ENCODE measurements at regions not wholly inside any gene's neighbourhood (a gene's known extent, or its start where the extent isn't known, plus 50 kb on each side); places are given as distances from the start of the nearest gene placed in this dataset.
"Not testable (repeated sequence)": the region's sequence is repeated elsewhere in the genome, so short reads cannot be mapped to it uniquely, and the experiment has no call there.

DNA sequence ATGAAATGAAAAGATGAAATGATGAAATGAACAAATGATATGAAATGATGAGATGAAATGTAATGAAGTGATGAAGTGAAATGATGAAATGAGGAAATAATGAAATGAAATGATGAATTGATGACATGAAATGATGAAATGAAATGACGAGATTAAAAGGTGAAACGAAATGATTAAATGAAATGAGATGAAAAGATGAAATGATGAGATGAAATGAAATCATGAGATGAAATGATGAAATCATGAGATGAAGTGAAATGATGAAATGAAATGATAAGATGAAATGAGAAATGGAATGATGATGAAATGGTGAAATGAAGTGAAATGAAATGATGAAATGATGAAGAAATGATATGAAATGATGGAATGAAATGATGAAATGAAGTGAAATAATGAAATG, 221.7 kb upstream of the VKORC1L1 start:
- not testable (repeated sequence) for DNase-seq (ENCODE audit: low read depth); H3K4me3 ChIP-seq (ENCODE audit: control insufficient read depth, low read depth, low read length)

DNA sequence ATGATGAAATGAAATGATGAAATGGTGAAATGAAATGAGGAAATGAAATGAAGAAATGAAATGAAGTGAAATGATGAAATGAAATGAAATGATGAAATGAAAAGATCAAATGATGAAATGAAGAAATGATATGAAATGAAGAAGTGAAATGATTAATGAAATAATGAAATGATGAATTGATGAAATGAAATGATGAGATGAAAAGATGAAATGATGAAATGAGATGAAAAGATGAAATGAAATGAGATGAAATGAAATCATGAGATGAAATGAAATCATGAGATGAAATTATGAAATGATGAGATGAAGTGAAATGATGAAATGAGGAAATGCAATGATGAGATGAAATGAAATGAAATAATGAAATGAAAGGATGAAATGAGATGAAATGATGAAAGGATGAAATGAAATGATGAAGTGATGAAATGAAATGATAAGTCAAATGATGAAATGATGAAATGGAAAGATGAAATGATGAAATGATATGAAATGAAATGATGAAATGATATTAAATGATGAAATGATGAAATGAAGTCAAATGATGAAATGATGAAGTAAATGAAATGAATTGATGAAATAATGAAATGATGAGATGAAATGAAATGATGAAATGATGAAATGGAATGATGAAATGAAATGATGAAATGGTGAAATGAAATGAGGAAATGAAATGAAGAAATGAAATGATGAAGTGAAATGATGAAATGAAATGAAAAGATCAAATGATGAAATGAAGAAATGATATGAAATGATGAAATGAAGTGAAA, 220.9 kb upstream of the VKORC1L1 start:
- not testable (repeated sequence) for H3K4me3 ChIP-seq (ENCODE audit: control insufficient read depth, low read depth, low read length); DNase-seq (ENCODE audit: low read depth)

- not testable (repeated sequence) for DNase-seq (ENCODE audit: low read depth); H3K4me3 ChIP-seq (ENCODE audit: control insufficient read depth, low read depth, low read length)
These were observed 220.2 kb upstream of the VKORC1L1 start for GRCh38 chr7:65652669-65653068.

GRCh38 chr7:65656494-65657188, 216.2 kb upstream of the VKORC1L1 start:
- not testable (repeated sequence) for H3K4me3 ChIP-seq (ENCODE audit: control insufficient read depth, low read depth, low read length); DNase-seq (ENCODE audit: low read depth)

GRCh38 chr7:65683362-65683761, 189.5 kb upstream of the VKORC1L1 start:
- H3K4me3 ChIP-seq (ENCODE audit: control insufficient read depth, low read depth, low read length); DNase-seq (ENCODE audit: low read depth): not testable (repeated sequence)

DNA sequence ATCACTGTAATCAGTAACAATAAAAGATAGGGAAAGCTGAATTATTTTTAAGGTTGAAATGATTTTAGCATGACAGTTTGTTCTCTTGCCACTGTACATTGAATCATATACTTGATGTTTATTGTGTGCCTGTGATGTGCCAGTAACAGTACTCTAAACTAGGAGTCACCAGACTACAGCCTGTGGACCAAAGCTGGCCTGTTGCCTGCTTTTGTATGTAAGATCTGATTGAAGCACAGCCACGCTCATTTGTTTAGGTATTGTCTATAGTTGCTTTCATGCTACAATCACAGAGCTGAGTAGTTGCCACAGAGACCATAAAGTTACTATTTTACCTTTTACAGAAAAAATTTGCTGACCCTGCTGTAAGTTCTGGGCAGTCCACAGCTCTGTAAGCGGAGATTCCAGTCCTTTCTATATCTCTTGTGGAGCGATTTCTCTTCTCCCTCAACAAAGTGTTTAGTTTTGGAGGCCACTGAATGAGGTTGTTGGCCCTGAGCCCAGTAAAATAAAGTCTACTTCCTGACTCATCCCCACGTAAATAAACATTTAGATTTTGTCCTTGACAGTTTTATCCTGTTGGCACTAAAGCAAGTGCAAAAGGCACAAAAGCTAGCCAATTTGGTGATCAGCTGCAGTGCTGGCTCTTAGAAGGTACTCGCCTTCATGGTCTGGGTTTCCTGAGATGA, 173.7 kb upstream of the VKORC1L1 start:
- H3K4me3 ChIP-seq (ENCODE audit: control insufficient read depth, low read depth, low read length); DNase-seq (ENCODE audit: low read depth): not testable (repeated sequence)

GRCh38 chr7:65699715-65700356, 173.0 kb upstream of the VKORC1L1 start:
- not testable (repeated sequence) for DNase-seq (ENCODE audit: low read depth); H3K4me3 ChIP-seq (ENCODE audit: control insufficient read depth, low read depth, low read length)

DNA sequence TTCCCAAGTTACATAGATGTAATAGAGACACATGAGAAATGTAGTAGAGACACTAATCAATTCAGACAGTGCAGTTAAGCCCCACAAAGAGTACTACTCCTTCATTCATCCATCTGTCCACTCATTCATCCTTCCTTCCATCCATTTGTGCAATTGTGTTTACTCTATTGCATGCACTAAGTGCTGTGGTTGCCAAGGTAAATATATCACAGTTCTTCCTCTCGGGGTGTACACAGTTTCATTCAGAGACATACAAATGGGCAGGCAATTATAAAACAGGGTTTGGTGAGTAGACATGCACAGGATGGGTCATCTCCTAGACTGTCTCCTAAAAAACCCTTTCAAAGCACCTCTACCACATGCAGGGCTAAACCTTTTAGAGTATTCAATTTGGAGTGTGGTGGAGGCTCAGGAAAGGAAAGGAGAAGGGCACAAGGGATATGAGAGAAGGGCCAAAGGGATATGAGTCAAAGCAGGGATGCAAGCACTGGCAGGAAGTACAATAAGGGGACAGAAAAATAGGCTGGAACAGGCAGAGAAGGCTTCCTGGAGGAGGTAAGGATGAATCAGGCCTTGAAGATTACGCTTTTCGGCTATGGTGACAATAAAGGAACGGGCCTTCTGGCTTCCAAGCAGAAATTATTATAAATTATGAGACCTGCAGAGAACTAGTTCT, 153.6 kb upstream of the VKORC1L1 start:
- not testable (repeated sequence) for DNase-seq (ENCODE audit: low read depth)

GRCh38 chr7:65722361-65722792, 150.5 kb upstream of the VKORC1L1 start:
- TF ChIP-seq, protein P1, sequence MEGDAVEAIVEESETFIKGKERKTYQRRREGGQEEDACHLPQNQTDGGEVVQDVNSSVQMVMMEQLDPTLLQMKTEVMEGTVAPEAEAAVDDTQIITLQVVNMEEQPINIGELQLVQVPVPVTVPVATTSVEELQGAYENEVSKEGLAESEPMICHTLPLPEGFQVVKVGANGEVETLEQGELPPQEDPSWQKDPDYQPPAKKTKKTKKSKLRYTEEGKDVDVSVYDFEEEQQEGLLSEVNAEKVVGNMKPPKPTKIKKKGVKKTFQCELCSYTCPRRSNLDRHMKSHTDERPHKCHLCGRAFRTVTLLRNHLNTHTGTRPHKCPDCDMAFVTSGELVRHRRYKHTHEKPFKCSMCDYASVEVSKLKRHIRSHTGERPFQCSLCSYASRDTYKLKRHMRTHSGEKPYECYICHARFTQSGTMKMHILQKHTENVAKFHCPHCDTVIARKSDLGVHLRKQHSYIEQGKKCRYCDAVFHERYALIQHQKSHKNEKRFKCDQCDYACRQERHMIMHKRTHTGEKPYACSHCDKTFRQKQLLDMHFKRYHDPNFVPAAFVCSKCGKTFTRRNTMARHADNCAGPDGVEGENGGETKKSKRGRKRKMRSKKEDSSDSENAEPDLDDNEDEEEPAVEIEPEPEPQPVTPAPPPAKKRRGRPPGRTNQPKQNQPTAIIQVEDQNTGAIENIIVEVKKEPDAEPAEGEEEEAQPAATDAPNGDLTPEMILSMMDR (IDR thresholded peaks at IDR 0.05; ENCODE audit: control insufficient read depth, insufficient read depth, low read depth, low read length, missing control alignments), result peak; percentile 74
- DNase-seq (ENCODE audit: low read depth), result no peak
- H3K4me3 ChIP-seq (ENCODE audit: control insufficient read depth, low read depth, low read length), result no peak overlapping the region

More for the DNA sequence above, 153.6 kb upstream of the VKORC1L1 start:
- not testable (repeated sequence) for H3K4me3 ChIP-seq (ENCODE audit: control insufficient read depth, low read depth, low read length)

DNA sequence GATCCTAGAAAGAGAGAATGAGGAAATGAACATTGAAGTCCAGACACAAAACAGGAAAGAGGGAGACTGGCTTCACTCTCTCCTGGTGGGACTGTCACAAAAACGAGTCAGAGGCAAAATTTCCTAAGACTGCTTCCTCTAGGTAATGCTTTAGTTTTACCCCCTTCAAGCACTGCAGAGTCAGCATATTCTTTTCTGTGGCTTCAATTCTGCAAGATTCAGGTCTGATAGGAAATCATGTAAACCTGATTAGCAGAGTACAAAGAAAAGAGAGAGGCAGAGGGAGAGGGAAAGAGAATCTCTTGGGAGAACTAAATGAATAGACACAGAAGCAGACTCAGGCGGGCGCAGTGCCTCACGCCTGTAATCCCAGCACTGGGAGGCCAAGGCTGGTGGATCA, 145.7 kb upstream of the VKORC1L1 start:
- H3K4me3 ChIP-seq (ENCODE audit: control insufficient read depth, low read depth, low read length); DNase-seq (ENCODE audit: low read depth): not testable (repeated sequence)

DNA sequence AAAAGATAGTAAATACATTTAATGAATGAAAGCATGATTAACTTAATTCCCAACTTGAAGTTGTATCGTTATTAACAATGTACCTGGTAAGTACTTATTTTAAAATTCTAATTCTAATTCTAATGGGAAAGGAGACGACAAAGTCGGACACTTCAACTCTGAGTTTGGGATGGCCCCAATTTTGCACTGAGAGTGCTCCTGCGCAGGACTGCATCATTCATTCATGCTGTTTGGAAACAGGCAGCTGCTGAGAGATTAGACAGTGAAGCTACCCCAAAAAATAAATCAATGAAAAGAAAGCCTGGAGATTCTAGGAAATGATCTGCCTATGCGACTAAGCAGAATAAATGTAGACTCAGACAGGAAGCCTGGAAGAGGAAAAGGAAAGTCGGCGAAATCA, 141.7 kb upstream of the VKORC1L1 start:
- DNase-seq (ENCODE audit: low read depth), result no peak
- no peak overlapping the region for H3K4me3 ChIP-seq (ENCODE audit: control insufficient read depth, low read depth, low read length)
- TF ChIP-seq, protein P1 (IDR thresholded peaks at IDR 0.05; ENCODE audit: control insufficient read depth, insufficient read depth, low read depth, low read length, missing control alignments), result no peak

Measured in AG09309 (cell line).